HEK293 (cell line): ENCODE measurements at regions not wholly inside any gene's neighbourhood (a gene's known extent, or its start where the extent isn't known, plus 50 kb on each side); places are given as distances from the start of the nearest gene placed in this dataset.

Experiments
- CTCF ChIP-seq: fragments of 450-650 bp; formaldehyde crosslinking; IDR thresholded peaks from 2 replicates; pipeline ENCODE4 v1.5.1; 2016; ENCODE audit warnings: missing biosample characterization, missing genetic modification characterization
- ZNF140 ChIP-seq: fragments of 450-650 bp; formaldehyde crosslinking; IDR thresholded peaks from 2 replicates; pipeline ENCODE4 v1.5.1; 2016; ENCODE audit warnings: missing biosample characterization, missing genetic modification characterization
- ZNF398 ChIP-seq: fragments of 450-650 bp; formaldehyde crosslinking; IDR thresholded peaks from 2 replicates; pipeline ENCODE4 v1.5.1; 2017; ENCODE audit warnings: missing biosample characterization, missing genetic modification characterization

- TF ChIP-seq CTCF (tag by site-specific recombination) (no peak), ZNF140 (no peak), ZNF398 (no peak)
Measured at GRCh38 chr15:69663441-69663840, 210.8 kb downstream of the RPLP1 start.
